HG03460 (cell line): ENCODE measurements at regions not wholly inside any gene's neighbourhood (a gene's known extent, or its start where the extent isn't known, plus 50 kb on each side); places are given as distances from the start of the nearest gene placed in this dataset.

Source experiments
- ATAC-seq: cut with Tn5 transposase; IDR thresholded peaks from one replicate; pipeline ENCODE4 v1.9.1; 2021; ENCODE audit not compliant: unreplicated experiment

DNA sequence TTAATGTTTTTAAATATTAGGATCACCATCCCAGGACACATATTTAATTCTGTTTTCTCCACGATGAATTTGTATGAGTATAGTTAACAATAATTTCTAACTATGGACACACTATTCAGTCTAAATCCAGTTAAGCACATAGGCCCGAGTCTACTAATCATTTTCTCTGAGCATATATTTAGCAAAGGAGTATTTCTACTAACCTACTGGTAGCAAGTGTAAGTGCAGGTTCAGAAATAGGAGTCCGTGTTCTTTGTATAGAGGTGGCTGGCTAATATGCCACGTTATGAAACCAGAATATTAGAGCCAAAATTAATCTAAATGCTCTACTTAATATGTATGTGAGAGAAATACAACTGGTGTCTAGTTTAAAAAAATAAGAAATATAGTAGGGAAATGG, 416.6 kb upstream of the NXPH2 start:
- no peak for ATAC-seq

DNA sequence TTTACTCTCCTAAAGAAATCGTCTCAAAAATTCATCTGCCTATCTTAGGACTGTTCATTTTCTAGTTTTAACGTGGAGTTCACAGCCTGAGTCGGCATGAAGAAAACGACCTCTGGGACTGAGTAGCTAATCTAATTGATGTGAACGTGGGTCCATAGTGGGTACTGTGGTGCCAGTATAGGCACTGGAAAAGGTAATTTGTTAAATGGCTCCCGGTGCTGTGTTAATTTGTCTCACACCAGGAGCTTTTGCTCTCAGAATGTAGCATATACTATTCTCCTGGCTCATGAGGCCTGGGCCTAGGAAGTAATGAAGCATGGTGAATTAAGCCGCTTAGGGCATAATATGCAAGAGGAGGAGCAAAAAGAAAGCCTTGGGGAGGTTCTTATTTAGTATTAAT, 414.4 kb upstream of the NXPH2 start:
- ATAC-seq: no peak

- no peak for ATAC-seq
Measured at GRCh38 chr2:139177041-139177440, 396.9 kb upstream of the NXPH2 start.

DNA sequence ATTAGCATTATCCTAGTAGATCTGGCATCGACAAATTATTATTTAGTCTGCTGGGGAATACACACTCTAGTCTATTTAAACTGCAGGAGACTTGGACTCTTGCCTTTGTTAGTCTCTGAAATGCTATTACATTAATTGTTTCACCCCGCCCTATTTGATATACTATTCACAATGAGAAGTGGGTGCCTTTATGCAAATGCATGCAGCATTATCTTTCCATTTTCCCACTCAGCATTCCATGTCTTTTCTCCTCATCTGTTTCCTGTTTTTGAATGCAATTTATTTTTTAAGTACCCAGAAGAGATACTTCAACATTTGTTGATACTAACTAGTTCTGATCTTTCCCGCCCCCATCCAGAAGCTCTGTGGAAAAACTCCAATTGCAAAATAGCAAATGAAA, 395.3 kb upstream of the NXPH2 start:
- no peak for ATAC-seq

- ATAC-seq: no peak
Measured at GRCh38 chr2:139170406-139170805, 390.2 kb upstream of the NXPH2 start.

DNA sequence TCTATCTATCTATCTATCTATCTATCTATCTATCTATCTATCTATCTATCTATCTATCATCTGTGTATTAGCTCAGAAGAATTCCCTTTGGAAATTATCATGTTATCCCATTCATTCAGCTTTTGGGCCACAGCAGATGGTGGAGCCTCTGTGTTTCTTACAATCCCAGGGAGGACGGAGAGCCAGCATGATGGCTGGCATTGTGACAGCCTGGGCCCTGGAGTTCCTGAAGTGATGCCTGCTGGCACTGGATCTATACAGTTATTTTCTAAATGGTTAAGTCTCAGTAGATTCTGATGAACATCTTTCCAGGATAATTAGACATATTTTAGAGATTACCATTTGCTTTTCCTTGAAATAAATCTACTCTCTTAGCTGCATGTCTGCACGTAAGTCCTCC, 385.4 kb upstream of the NXPH2 start:
- no peak for ATAC-seq

GRCh38 chr2:139165041-139165440, 384.9 kb upstream of the NXPH2 start:
- ATAC-seq: no peak

GRCh38 chr2:139162957-139163356, 382.8 kb upstream of the NXPH2 start:
- ATAC-seq: no peak

- ATAC-seq: no peak
Measured at GRCh38 chr2:139162456-139162855, 382.3 kb upstream of the NXPH2 start.

- no peak for ATAC-seq
Measured at GRCh38 chr2:139160836-139161235, 380.6 kb upstream of the NXPH2 start.

DNA sequence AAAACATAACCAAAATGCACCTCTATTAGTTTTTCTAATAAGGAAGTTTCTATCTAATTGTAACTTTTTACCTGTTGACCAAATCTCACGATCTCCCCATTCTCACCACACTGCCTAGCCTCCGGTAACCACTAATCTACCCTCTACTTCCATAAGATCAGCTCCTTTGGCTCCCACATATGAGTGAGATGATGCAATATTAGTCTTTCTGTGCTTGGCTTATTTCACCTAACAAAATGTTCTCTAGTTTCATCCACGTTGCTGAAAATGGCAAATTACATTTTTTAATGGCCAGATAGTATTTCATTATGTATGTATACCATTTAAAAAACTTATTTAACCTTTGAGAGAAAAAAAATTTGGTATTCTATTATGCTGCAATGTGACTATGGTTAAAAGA, 379.0 kb upstream of the NXPH2 start:
- ATAC-seq: no peak

DNA sequence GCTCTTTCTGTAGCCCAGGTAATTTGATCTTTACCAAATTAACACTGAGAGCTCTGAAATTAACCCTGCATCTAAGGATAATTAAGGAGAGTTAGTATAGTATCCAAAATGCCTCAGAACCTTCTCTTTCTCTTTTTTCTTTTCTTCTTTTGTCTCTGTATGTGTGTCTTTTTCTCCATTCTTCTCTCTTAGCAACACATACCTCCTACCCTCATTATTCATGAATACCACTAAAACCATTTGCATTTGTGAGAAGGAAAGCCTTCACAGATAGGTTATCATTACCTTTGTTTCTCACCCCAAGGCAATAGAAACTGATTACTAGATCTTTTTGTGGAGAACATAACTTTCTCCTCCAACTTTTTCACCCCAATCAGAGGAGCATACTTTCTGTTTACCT, 376.5 kb upstream of the NXPH2 start:
- no peak for ATAC-seq

GRCh38 chr2:139155991-139156390, 375.8 kb upstream of the NXPH2 start:
- no peak for ATAC-seq

GRCh38 chr2:139142252-139142880, 362.2 kb upstream of the NXPH2 start:
- ATAC-seq: no peak

GRCh38 chr2:139124271-139124670, 344.1 kb upstream of the NXPH2 start:
- ATAC-seq: no peak

DNA sequence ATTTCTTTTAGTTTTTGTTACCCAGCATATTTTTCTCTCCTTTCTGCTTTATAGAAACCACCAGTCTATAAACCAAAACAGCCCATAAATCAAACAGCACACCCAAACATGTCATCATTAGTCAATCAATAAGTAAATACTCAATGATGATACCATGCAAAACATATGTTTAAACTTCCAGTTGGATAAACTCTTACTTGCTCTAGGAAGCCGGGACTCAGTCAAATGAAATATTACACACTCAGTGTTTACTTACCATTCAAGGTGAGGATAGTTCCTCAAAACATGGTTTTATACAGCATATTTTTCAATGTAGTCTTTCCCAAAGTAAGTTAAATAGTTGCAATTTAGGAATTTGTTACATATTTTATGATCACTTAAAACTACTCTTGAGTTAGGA, 343.6 kb upstream of the NXPH2 start:
- no peak for ATAC-seq

DNA sequence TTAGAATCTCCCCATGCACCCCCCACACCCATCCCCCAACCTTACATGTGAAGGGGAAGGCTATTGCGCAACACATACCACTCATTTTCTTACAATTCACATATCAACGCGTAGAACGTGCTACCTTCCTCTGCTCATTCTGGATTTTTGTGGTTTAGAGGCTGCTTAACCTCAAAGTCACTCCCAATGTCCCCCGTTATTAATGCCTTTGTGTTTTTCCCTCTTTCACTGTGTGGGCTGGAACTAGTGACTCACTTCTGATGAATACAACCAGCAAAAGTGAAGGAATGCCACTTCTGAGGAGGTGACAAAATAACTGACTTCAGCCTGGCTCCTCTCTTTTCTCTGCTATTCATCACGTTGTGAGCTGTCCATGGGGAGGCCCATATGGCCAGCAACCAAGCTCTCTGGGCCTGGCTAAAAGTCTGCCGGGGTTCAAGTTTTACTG, 342.5 kb upstream of the NXPH2 start:
- ATAC-seq: no peak

GRCh38 chr2:139099721-139100120, 319.5 kb upstream of the NXPH2 start:
- ATAC-seq: no peak

- no peak for ATAC-seq
Measured at GRCh38 chr2:139098961-139099360, 318.8 kb upstream of the NXPH2 start.

- no peak for ATAC-seq
Measured at GRCh38 chr2:139083121-139083520, 302.9 kb upstream of the NXPH2 start.

DNA sequence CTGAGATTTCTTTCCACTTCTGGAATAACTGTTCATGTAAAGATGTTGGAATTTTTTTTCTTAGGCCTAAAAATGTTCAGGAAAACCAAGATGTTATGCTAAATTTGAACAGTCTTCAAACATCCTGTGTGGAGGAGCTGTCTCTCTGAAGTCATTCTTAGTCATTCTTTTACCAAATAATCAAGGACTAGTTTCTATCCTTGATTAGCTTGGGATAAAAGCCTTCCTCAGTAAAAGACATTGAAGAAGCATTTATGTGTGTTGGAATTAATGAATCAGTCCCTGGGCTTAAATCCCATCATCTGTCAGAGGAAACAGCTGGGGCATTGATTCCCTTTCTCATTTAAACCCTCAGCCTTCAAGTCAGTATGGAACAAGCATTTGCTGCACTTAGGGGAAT, 300.1 kb upstream of the NXPH2 start:
- no peak for ATAC-seq

DNA sequence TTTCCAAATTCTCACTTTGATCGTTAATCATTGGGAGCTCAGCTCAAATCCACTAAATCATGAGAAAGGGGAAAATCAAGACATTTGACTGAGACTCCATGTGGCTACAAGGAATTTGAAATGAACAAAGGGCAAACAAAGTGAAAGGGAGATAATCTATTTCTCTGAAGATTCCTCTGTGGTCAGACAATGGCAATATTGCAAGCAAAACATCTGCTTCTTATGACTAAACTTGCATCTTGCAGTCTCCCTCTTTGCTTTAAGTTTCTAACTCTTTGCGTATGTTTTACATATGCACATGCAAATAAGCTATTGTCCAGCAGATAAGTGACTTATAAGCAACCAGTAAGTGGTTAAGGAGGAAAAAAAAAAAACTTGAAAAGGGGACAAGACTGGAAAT, 299.1 kb upstream of the NXPH2 start:
- ATAC-seq: no peak

- ATAC-seq: no peak
Measured at GRCh38 chr2:139078376-139078775, 298.2 kb upstream of the NXPH2 start.
